Vagina (tissue), 2 donors: ENCODE measurements at regions not wholly inside any gene's neighbourhood (a gene's known extent, or its start where the extent isn't known, plus 50 kb on each side); places are given as distances from the start of the nearest gene placed in this dataset.
A peak's percentile ranks its signal among the peaks of the same experiment; 100 is the strongest.
"Not testable (repeated sequence)": the region's sequence is repeated elsewhere in the genome, so short reads cannot be mapped to it uniquely, and the experiment has no call there.

Source experiments
- DNase-seq, 2 donors: peaks; one replicate each; pipeline ENCODE4 v3.0.0-alpha.2; 2017; ENCODE audit errors: extremely low spot score in 2 of 2
- H3K27ac ChIP-seq: fragments of 200-600 bp; sonication (generic); one replicate; pipeline ENCODE4 v1.5.1; 2019
- H3K27me3 ChIP-seq: fragments of 200-600 bp; sonication (generic); one replicate; pipeline ENCODE4 v1.5.1; 2019
- H3K36me3 ChIP-seq, 2 donors: fragments of 200-600 bp; sonication (generic); one replicate each; pipeline ENCODE4 v1.5.1; 2017 to 2019
- H3K4me1 ChIP-seq: fragments of 200-600 bp; sonication (generic); one replicate; pipeline ENCODE4 v1.5.1; 2019
- H3K4me3 ChIP-seq, 2 donors: fragments of 200-600 bp; sonication (generic); 1 replicate in 1 of 2; 2 replicates in 1 of 2; pipeline ENCODE4 v1.5.1; 2016 to 2019
- H3K9me3 ChIP-seq: fragments of 200-600 bp; sonication (generic); one replicate; pipeline ENCODE4 v1.5.1; 2019
- POLR2A ChIP-seq, 2 donors: fragments of 450-650 bp; IDR thresholded peaks; one replicate each; pipeline ENCODE4 v1.6.1; 2017; ENCODE audit warnings: antibody characterized with exemption in 2 of 2, mild to moderate bottlenecking in 2 of 2, moderate library complexity in 2 of 2
- POLR2AphosphoS5 ChIP-seq, 2 donors: sonication (generic); formaldehyde crosslinking; IDR thresholded peaks; one replicate each; pipeline ENCODE4 v1.9.0; 2017; ENCODE audit warnings: antibody characterized with exemption in 2 of 2, mild to moderate bottlenecking in 2 of 2, low read depth in 1 of 2; ENCODE audit not compliant: insufficient read depth in 1 of 2
- intact Hi-C: fragments of 100-400 bp; cut with DNase I; formaldehyde crosslinking; loops from one replicate; pipeline ENCODE4 v1.15.1; 2023
- TF ChIP-seq, protein P1 (sequence below), 3 experiments: fragments of 450-650 bp in 2 of 3; fragments of 200-600 bp in 1 of 3; sonication (generic) in 1 of 3; IDR thresholded peaks; one replicate each; pipeline ENCODE4 v1.5.1; 2017 to 2019; ENCODE audit warnings: antibody characterized with exemption in 3 of 3, mild to moderate bottlenecking in 2 of 3, moderate library complexity in 2 of 3

- no peak for DNase-seq
- Histone ChIP-seq H3K27ac (no peak overlapping the region), H3K9me3 (no peaks in the 10 kb centered on the region), H3K36me3 (no peaks in the 10 kb centered on the region), H3K4me1 (no peaks in the 10 kb centered on the region), H3K27me3 (no peaks in the 10 kb centered on the region), H3K4me3 (no peak overlapping the region)
- intact Hi-C loops = no loop called here
- no peak for TF ChIP-seq POLR2A (IDR thresholded peaks at IDR 0.05)
- TF ChIP-seq POLR2AphosphoS5 (IDR thresholded peaks at IDR 0.05; ENCODE audit: insufficient read depth in 1 of 2, low read depth in 1 of 2) = no peak
- TF ChIP-seq, protein P1, sequence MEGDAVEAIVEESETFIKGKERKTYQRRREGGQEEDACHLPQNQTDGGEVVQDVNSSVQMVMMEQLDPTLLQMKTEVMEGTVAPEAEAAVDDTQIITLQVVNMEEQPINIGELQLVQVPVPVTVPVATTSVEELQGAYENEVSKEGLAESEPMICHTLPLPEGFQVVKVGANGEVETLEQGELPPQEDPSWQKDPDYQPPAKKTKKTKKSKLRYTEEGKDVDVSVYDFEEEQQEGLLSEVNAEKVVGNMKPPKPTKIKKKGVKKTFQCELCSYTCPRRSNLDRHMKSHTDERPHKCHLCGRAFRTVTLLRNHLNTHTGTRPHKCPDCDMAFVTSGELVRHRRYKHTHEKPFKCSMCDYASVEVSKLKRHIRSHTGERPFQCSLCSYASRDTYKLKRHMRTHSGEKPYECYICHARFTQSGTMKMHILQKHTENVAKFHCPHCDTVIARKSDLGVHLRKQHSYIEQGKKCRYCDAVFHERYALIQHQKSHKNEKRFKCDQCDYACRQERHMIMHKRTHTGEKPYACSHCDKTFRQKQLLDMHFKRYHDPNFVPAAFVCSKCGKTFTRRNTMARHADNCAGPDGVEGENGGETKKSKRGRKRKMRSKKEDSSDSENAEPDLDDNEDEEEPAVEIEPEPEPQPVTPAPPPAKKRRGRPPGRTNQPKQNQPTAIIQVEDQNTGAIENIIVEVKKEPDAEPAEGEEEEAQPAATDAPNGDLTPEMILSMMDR (IDR thresholded peaks at IDR 0.05) = no peak
Observed at GRCh38 chr1:96597218-96597617, 124.4 kb upstream of the PTBP2 start.

DNA sequence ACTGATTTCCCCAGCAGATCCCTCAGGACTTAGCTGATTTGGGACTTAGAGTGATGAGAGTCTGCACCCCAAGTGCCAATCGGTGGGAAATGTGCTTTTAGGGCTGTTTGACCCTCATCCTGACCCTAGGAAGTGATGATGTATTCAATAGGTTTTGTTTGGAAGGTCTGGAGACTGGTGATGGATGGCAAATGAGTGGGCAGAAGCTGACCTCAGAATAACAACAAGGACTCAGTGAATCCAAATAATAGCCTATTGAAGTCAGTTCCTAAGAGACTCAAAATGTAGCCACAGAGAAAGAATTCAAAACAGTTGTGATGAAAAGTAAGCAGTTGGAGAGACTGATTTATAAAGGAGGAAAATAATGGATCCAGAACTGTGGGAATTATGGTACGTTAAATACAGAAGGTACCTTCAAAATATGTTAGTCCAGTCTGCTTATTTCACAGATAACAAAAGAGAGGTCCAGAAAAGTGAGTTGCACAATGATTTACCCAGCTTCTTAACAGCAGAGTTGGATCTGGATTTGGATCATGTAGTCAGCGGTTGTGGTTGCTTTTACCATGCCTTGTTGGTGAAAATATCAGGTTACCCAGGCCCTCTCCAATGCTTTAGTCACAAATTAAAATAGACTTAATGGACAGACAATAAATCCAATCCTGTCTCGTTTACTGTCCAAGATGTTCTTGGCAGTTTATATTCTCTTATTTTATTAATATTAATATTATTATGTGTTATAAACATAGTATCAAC, 123.0 kb upstream of the PTBP2 start:
- DNase-seq = no peak
- H3K27me3 ChIP-seq = no peaks in the 10 kb centered on the region
- intact Hi-C loops = no loop called here
- H3K4me1 ChIP-seq = no peaks in the 10 kb centered on the region
- H3K9me3 ChIP-seq = no peaks in the 10 kb centered on the region
- TF ChIP-seq POLR2AphosphoS5 (IDR thresholded peaks at IDR 0.05; ENCODE audit: insufficient read depth in 1 of 2, low read depth in 1 of 2) (no peak), POLR2A (IDR thresholded peaks at IDR 0.05) (no peak)
- TF ChIP-seq, protein P1 (IDR thresholded peaks at IDR 0.05) = no peak
- H3K4me3 ChIP-seq = no peak overlapping the region
- peak overlapping the region; percentile 0 for H3K27ac ChIP-seq
- H3K36me3 ChIP-seq = no peaks in the 10 kb centered on the region

DNA sequence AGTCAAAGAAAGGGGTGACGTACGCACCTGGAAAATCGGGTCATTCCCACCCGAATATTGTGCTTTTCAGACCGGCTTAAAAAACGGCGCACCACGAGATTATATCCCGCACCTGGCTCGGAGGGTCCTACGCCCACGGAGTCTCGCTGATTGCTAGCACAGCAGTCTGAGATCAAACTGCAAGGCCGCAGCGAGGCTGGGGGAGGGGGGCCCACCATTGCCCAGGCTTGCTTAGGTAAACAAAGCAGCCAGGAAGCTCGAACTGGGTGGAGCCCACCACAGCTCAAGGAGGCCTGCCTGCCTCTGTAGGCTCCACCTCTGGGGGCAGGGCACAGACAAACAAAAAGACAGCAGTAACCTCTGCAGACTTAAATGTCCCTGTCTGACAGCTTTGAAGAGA, 117.0 kb upstream of the PTBP2 start:
- H3K27me3 ChIP-seq, intact Hi-C loops, DNase-seq, H3K4me3 ChIP-seq, H3K36me3 ChIP-seq, H3K9me3 ChIP-seq, H3K4me1 ChIP-seq, H3K27ac ChIP-seq: not testable (repeated sequence)

GRCh38 chr1:96617375-96617774, 104.2 kb upstream of the PTBP2 start:
- DNase-seq, H3K4me3 ChIP-seq, H3K9me3 ChIP-seq, H3K4me1 ChIP-seq, H3K27me3 ChIP-seq, H3K27ac ChIP-seq, H3K36me3 ChIP-seq, intact Hi-C loops: not testable (repeated sequence)

- H3K27me3 ChIP-seq = no peaks in the 10 kb centered on the region
- no peaks in the 10 kb centered on the region for H3K4me1 ChIP-seq
- H3K9me3 ChIP-seq = no peaks in the 10 kb centered on the region
- no peak for DNase-seq
- H3K27ac ChIP-seq = no peak overlapping the region
- H3K4me3 ChIP-seq = no peak overlapping the region
- TF ChIP-seq POLR2A (IDR thresholded peaks at IDR 0.05) (no peak), POLR2AphosphoS5 (IDR thresholded peaks at IDR 0.05; ENCODE audit: insufficient read depth in 1 of 2, low read depth in 1 of 2) (no peak)
- TF ChIP-seq, protein P1 (IDR thresholded peaks at IDR 0.05) = no peak
- H3K36me3 ChIP-seq = no peaks in the 10 kb centered on the region
- intact Hi-C loops = no loop called here
Observed at GRCh38 chr1:96632045-96632664, 89.4 kb upstream of the PTBP2 start.

GRCh38 chr1:96633695-96634094, 87.9 kb upstream of the PTBP2 start:
- Histone ChIP-seq H3K36me3 (no peaks in the 10 kb centered on the region), H3K27me3 (no peaks in the 10 kb centered on the region), H3K27ac (no peak overlapping the region), H3K4me1 (no peaks in the 10 kb centered on the region), H3K9me3 (no peaks in the 10 kb centered on the region), H3K4me3 (no peak overlapping the region)
- intact Hi-C loops = no loop called here
- TF ChIP-seq POLR2AphosphoS5 (IDR thresholded peaks at IDR 0.05; ENCODE audit: insufficient read depth in 1 of 2, low read depth in 1 of 2) (no peak), POLR2A (IDR thresholded peaks at IDR 0.05) (no peak)
- TF ChIP-seq, protein P1 (IDR thresholded peaks at IDR 0.05) = no peak
- DNase-seq = no peak
